Thyroid gland (tissue), 4 donors: ENCODE measurements at regions not wholly inside any gene's neighbourhood (a gene's known extent, or its start where the extent isn't known, plus 50 kb on each side); places are given as distances from the start of the nearest gene placed in this dataset.

ENCODE experiments used
- DNase-seq, 2 donors: peaks; one replicate each; pipeline ENCODE4 v3.0.0-alpha.2; 2019
- H3K27ac ChIP-seq, 3 donors: fragments of 200-600 bp; sonication (generic); 1 replicate in 2 of 3; 2 replicates in 1 of 3; pipeline ENCODE4 v1.5.1; 2016 to 2019; ENCODE audit warnings: mild to moderate bottlenecking in 1 of 3, moderate library complexity in 1 of 3
- H3K27me3 ChIP-seq: fragments of 200-600 bp; sonication (generic); one replicate; pipeline ENCODE4 v1.5.1; 2019
- H3K36me3 ChIP-seq, 2 donors: fragments of 200-600 bp; sonication (generic); one replicate each; pipeline ENCODE4 v1.5.1; 2016 to 2019
- H3K4me1 ChIP-seq, 2 donors: fragments of 200-600 bp; sonication (generic); one replicate each; pipeline ENCODE4 v1.5.1; 2017 to 2019
- H3K4me3 ChIP-seq, 3 donors: fragments of 200-600 bp; sonication (generic); replicated peaks in 1 of 3; 1 replicate in 2 of 3; 2 replicates in 1 of 3; pipeline ENCODE4 v1.5.1; 2016; ENCODE audit warnings: mild to moderate bottlenecking in 1 of 3
- H3K9me3 ChIP-seq: fragments of 200-600 bp; sonication (generic); one replicate; pipeline ENCODE4 v1.5.1; 2017
- CTCF ChIP-seq, 6 experiments: fragments of 200-600 bp in 3 of 6; fragments of 450-650 bp in 3 of 6; sonication (generic) in 3 of 6; IDR thresholded peaks; one replicate each; pipeline ENCODE4 v1.5.1; 2016 to 2019; ENCODE audit warnings: antibody characterized with exemption in 6 of 6, mild to moderate bottlenecking in 2 of 6, inconsistent platforms in 1 of 6, moderate library complexity in 1 of 6
- POLR2A ChIP-seq, 2 donors: fragments of 450-650 bp; IDR thresholded peaks; one replicate each; pipeline ENCODE4 v1.6.1; 2017; ENCODE audit warnings: antibody characterized with exemption in 2 of 2, mild to moderate bottlenecking in 2 of 2, moderate library complexity in 1 of 2
- WGBS, 2 donors: methylation state at CpG; one replicate each; pipeline ENCODE4 v1.1.5; 2017; 5-methylcytosine and 5-hydroxymethylcytosine counted together
- intact Hi-C: fragments of 100-400 bp; cut with DNase I; formaldehyde crosslinking; loops from one replicate; pipeline ENCODE4 v1.15.1; 2023

GRCh38 chr4:34363842-34364241 lies 1880.5 kb downstream of the ARAP2 start:
- no peaks in the 10 kb centered on the region for H3K9me3 ChIP-seq
- no peaks in the 10 kb centered on the region for H3K36me3 ChIP-seq
- WGBS, 2 donors = 51 to 62% methylated on average over 2 of the region's 2 CpGs
- no peak overlapping the region for H3K4me3 ChIP-seq
- no peak overlapping the region for H3K27ac ChIP-seq
- no peaks in the 10 kb centered on the region for H3K27me3 ChIP-seq
- no peak for DNase-seq
- intact Hi-C loops = no loop called here
- TF ChIP-seq POLR2A (IDR thresholded peaks at IDR 0.05) (no peak), CTCF (IDR thresholded peaks at IDR 0.05) (no peak)
- no peaks in the 10 kb centered on the region for H3K4me1 ChIP-seq

GRCh38 chr4:34365946-34366345 lies 1878.4 kb downstream of the ARAP2 start:
- no peak overlapping the region for H3K27ac ChIP-seq
- H3K36me3 ChIP-seq = no peaks in the 10 kb centered on the region
- H3K9me3 ChIP-seq = no peaks in the 10 kb centered on the region
- DNase-seq = no peak
- no peak overlapping the region for H3K4me3 ChIP-seq
- WGBS, 2 donors = 90 to 96% methylated on average over 2 of the region's 2 CpGs
- no peaks in the 10 kb centered on the region for H3K27me3 ChIP-seq
- TF ChIP-seq POLR2A (IDR thresholded peaks at IDR 0.05) (no peak), CTCF (IDR thresholded peaks at IDR 0.05) (no peak)
- no peaks in the 10 kb centered on the region for H3K4me1 ChIP-seq
- intact Hi-C loops = no loop called here

- Histone ChIP-seq H3K4me3 (no peak overlapping the region), H3K9me3 (no peaks in the 10 kb centered on the region), H3K27me3 (no peaks in the 10 kb centered on the region), H3K4me1 (no peaks in the 10 kb centered on the region), H3K36me3 (no peaks in the 10 kb centered on the region), H3K27ac (no peak overlapping the region)
- DNase-seq = no peak
- TF ChIP-seq CTCF (IDR thresholded peaks at IDR 0.05) = no peak
- TF ChIP-seq POLR2A (IDR thresholded peaks at IDR 0.05) = no peak
- intact Hi-C loops = no loop called here
- 65 to 87% methylated on average over 2 of the region's 2 CpGs for WGBS, 2 donors
Measured at GRCh38 chr4:34371676-34372075, 1872.6 kb downstream of the ARAP2 start.

- no peak for DNase-seq
- Histone ChIP-seq H3K4me1 (no peaks in the 10 kb centered on the region), H3K27me3 (no peaks in the 10 kb centered on the region), H3K4me3 (no peak overlapping the region), H3K9me3 (no peaks in the 10 kb centered on the region), H3K27ac (no peak overlapping the region), H3K36me3 (no peaks in the 10 kb centered on the region)
- TF ChIP-seq POLR2A (IDR thresholded peaks at IDR 0.05) = no peak
- TF ChIP-seq CTCF (IDR thresholded peaks at IDR 0.05) = no peak
- WGBS, 2 donors = 89 to 94% methylated on average over 2 of the region's 2 CpGs
- intact Hi-C loops = no loop called here
Measured at GRCh38 chr4:34372815-34373214, 1871.5 kb downstream of the ARAP2 start.

GRCh38 chr4:34373456-34373855 lies 1870.9 kb downstream of the ARAP2 start:
- 88 to 91% methylated on average over 3 of the region's 3 CpGs for WGBS, 2 donors
- no peaks in the 10 kb centered on the region for H3K27me3 ChIP-seq
- H3K36me3 ChIP-seq = no peaks in the 10 kb centered on the region
- H3K9me3 ChIP-seq = no peaks in the 10 kb centered on the region
- no peak for TF ChIP-seq POLR2A (IDR thresholded peaks at IDR 0.05)
- TF ChIP-seq CTCF (IDR thresholded peaks at IDR 0.05) = no peak
- intact Hi-C loops = no loop called here
- H3K4me3 ChIP-seq = no peak overlapping the region
- H3K4me1 ChIP-seq = no peaks in the 10 kb centered on the region
- H3K27ac ChIP-seq = no peak overlapping the region
- DNase-seq = no peak
